Erythroblast (primary cell): ENCODE measurements at regions not wholly inside any gene's neighbourhood (a gene's known extent, or its start where the extent isn't known, plus 50 kb on each side); places are given as distances from the start of the nearest gene placed in this dataset.

Experiments
- GATA1 ChIP-seq: IDR thresholded peaks from 2 replicates; pipeline ENCODE4 v1.6.1; 2011; ENCODE audit warnings: low read depth, mild to moderate bottlenecking, control low read depth, low read length, moderate library complexity
- POLR2A ChIP-seq: IDR thresholded peaks from 2 replicates; pipeline ENCODE4 v1.6.1; 2011; ENCODE audit warnings: mild to moderate bottlenecking, low read length

DNA sequence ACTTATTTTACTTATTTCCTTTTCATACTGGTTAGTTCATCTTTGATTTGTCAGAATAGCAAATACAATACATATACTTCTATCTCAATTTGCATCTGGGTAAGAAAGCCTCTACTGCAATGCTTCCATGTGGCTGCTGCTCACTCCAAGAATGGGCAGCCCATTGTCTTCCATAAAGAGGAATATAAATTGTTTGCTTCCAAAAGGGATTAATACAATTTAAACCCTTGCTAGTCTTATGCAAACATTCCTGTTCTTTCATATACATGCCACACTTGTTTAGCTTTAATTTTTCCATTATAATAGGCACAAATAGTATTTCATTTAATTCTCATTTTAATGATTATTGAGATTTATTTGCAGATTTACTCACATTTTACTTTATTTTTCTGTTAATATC is 555.4 kb upstream of the POM121L12 start:
- TF ChIP-seq POLR2A (no peak), GATA1 (no peak)
